ENCODE measurements at regions not wholly inside any gene's neighbourhood (a gene's known extent, or its start where the extent isn't known, plus 50 kb on each side); places are given as distances from the start of the nearest gene placed in this dataset.

DNA sequence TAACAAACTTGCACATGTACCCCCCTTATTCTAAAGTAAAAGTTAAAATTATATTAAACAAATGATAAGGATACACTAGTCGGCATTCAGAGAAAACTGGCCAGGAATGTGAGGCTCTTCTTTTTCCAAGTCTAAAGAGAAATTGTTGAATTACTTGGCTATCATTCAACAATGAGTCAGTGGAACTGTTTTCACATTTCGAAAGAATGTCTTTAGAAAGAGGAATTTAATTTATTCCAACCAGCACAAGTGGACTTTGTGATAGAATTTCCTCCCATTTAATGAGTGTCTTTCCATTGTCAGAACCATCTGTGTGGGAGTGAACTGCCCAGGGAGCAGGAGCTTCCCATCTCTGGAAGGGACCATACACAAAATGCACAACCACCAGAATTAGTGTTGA is 792.2 kb downstream of the EPHA4 start:
- TF ChIP-seq CTCF (IDR thresholded peaks at IDR 0.05; ENCODE audit: extremely low read depth, low read depth, low read length): no peak
- no peaks in the 10 kb centered on the region for H3K79me2 ChIP-seq (ENCODE audit: insufficient read depth, low read length)
- H3K27ac ChIP-seq (ENCODE audit: low read depth, low read length): no peak overlapping the region
- H3K4me2 ChIP-seq (ENCODE audit: insufficient read depth, low read length): no peak overlapping the region
- no peaks in the 10 kb centered on the region for H3K9me3 ChIP-seq (ENCODE audit: low read depth, low read length)
- H3K36me3 ChIP-seq (ENCODE audit: insufficient read depth, low read length): no peaks in the 10 kb centered on the region
- no peaks in the 10 kb centered on the region for H4K20me1 ChIP-seq (ENCODE audit: insufficient read depth, low read length)
- H3K27me3 ChIP-seq (ENCODE audit: insufficient read depth, low read length): no peaks in the 10 kb centered on the region
- DNase-seq (ENCODE audit: insufficient read length, low spot score, missing footprints): no peak
- no peak overlapping the region for H2AFZ ChIP-seq (ENCODE audit: low read length)
- H3K4me1 ChIP-seq (ENCODE audit: insufficient read depth, low read length): no peaks in the 10 kb centered on the region
- H3K4me3 ChIP-seq (ENCODE audit: insufficient read depth, low read length): no peak overlapping the region

DNA sequence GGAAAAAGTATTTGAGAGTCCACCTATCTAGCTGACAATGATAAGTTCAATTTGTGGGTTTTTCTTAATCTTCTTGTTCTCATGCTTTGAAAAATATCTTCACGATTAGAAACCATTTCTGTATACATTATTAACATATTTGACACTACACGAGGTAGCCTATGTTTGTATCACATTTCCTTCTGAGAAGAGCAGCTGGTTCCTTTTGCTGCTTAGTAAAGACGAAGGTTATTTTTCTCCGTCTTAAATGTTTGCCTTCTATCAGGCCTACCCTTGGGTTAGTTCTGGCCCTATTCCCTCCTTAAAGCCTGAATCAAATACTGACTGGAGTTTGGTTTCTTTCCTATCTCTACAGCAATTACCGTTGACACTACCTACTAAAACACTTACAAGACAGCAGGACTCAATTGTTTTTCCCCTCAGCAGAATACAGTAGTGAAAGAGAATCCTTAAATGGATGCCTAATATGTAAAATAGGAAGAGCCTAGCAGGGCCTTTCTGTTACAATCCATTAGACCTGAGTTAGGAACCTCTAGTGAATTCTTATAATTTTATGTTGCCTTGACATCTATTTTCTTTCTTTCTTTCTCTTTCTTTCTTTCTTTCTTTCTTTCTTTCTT is 790.4 kb downstream of the EPHA4 start:
- no peak overlapping the region for H3K27ac ChIP-seq (ENCODE audit: low read depth, low read length)
- H3K79me2 ChIP-seq (ENCODE audit: insufficient read depth, low read length): no peaks in the 10 kb centered on the region
- H3K27me3 ChIP-seq (ENCODE audit: insufficient read depth, low read length): no peaks in the 10 kb centered on the region
- no peak for TF ChIP-seq CTCF (IDR thresholded peaks at IDR 0.05; ENCODE audit: extremely low read depth, low read depth, low read length)
- no peaks in the 10 kb centered on the region for H3K9me3 ChIP-seq (ENCODE audit: low read depth, low read length)
- DNase-seq (ENCODE audit: insufficient read length, low spot score, missing footprints): no peak
- no peaks in the 10 kb centered on the region for H3K36me3 ChIP-seq (ENCODE audit: insufficient read depth, low read length)
- no peaks in the 10 kb centered on the region for H3K4me1 ChIP-seq (ENCODE audit: insufficient read depth, low read length)
- no peaks in the 10 kb centered on the region for H4K20me1 ChIP-seq (ENCODE audit: insufficient read depth, low read length)
- no peak overlapping the region for H3K4me3 ChIP-seq (ENCODE audit: insufficient read depth, low read length)
- no peak overlapping the region for H2AFZ ChIP-seq (ENCODE audit: low read length)
- no peak overlapping the region for H3K4me2 ChIP-seq (ENCODE audit: insufficient read depth, low read length)

DNA sequence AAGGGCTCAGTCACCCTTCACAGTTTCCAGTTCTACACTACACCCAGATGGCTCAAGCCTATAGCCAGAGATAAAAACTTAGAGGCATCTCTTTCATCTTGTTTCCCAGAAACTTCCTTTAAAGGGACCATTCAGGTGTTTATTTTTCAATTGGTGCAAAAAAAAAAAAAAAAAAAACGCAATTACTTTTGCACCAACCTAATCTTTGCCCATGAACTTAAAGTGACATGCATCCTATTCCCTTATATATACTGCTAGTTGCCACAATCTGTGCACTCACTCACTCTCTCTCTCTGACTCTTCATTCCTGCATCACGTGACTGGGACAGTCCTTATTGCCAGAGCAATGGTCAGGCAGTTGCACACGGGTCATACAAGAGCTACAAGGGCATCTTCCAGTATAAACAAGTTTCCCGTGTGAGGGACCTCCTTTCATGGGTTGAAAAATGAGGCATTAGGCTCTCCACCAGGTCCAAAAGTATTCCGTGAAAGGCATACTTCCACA is 789.4 kb downstream of the EPHA4 start:
- no peak for TF ChIP-seq CTCF (IDR thresholded peaks at IDR 0.05; ENCODE audit: extremely low read depth, low read depth, low read length)
- no peaks in the 10 kb centered on the region for H3K9me3 ChIP-seq (ENCODE audit: low read depth, low read length)
- no peaks in the 10 kb centered on the region for H3K4me1 ChIP-seq (ENCODE audit: insufficient read depth, low read length)

GRCh38 chr2:220783671-220784070 is 788.4 kb downstream of the EPHA4 start:
- Histone ChIP-seq H4K20me1 (ENCODE audit: insufficient read depth, low read length) (no peaks in the 10 kb centered on the region), H3K4me2 (ENCODE audit: insufficient read depth, low read length) (no peak overlapping the region), H3K9me3 (ENCODE audit: low read depth, low read length) (no peaks in the 10 kb centered on the region), H3K27ac (ENCODE audit: low read depth, low read length) (no peak overlapping the region), H2AFZ (ENCODE audit: low read length) (no peak overlapping the region), H3K27me3 (ENCODE audit: insufficient read depth, low read length) (no peaks in the 10 kb centered on the region), H3K79me2 (ENCODE audit: insufficient read depth, low read length) (no peaks in the 10 kb centered on the region), H3K36me3 (ENCODE audit: insufficient read depth, low read length) (no peaks in the 10 kb centered on the region), H3K4me3 (ENCODE audit: insufficient read depth, low read length) (no peak overlapping the region), H3K4me1 (ENCODE audit: insufficient read depth, low read length) (no peaks in the 10 kb centered on the region)
- TF ChIP-seq CTCF (IDR thresholded peaks at IDR 0.05; ENCODE audit: extremely low read depth, low read depth, low read length): no peak
- no peak for DNase-seq (ENCODE audit: insufficient read length, low spot score, missing footprints)

More for the DNA sequence above, 789.4 kb downstream of the EPHA4 start:
- Histone ChIP-seq H3K4me2 (ENCODE audit: insufficient read depth, low read length) (no peak overlapping the region), H3K27ac (ENCODE audit: low read depth, low read length) (no peak overlapping the region), H4K20me1 (ENCODE audit: insufficient read depth, low read length) (no peaks in the 10 kb centered on the region), H3K27me3 (ENCODE audit: insufficient read depth, low read length) (no peaks in the 10 kb centered on the region), H3K79me2 (ENCODE audit: insufficient read depth, low read length) (no peaks in the 10 kb centered on the region), H2AFZ (ENCODE audit: low read length) (no peak overlapping the region), H3K36me3 (ENCODE audit: insufficient read depth, low read length) (no peaks in the 10 kb centered on the region), H3K4me3 (ENCODE audit: insufficient read depth, low read length) (no peak overlapping the region)
- no peak for DNase-seq (ENCODE audit: insufficient read length, low spot score, missing footprints)
